H1 (cell line): ENCODE measurements at regions not wholly inside any gene's neighbourhood (a gene's known extent, or its start where the extent isn't known, plus 50 kb on each side); places are given as distances from the start of the nearest gene placed in this dataset.

Experiments used
- EZH2 ChIP-seq: fragments of 200-600 bp; sonication (generic); IDR thresholded peaks from 2 replicates; pipeline ENCODE4 v1.7.1; 2012; ENCODE audit warnings: low read depth, mild to moderate bottlenecking, moderate library complexity, low read length, inconsistent platforms; ENCODE audit not compliant: severe bottlenecking
- HDAC2 ChIP-seq, 2 experiments: fragments of 300-600 bp in 1 of 2; sonication (generic) in 1 of 2; IDR thresholded peaks; 2 replicates each; pipeline ENCODE4 v1.6.1; 2011 to 2012; ENCODE audit warnings: low read depth in 2 of 2, low read length in 2 of 2, mild to moderate bottlenecking in 2 of 2, moderate library complexity in 2 of 2, borderline replicate concordance in 1 of 2, inconsistent platforms in 1 of 2
- PHF8 ChIP-seq: fragments of 200-600 bp; sonication (generic); conservative IDR thresholded peaks from 2 replicates; pipeline ENCODE4 v1.7.1; 2012; ENCODE audit warnings: low read depth, mild to moderate bottlenecking, inconsistent platforms, low read length, moderate library complexity
- SIN3A ChIP-seq, 2 experiments: IDR thresholded peaks in 1 of 2; conservative IDR thresholded peaks in 1 of 2; 2 replicates each; pipeline ENCODE4 v1.6.1; 2011 to 2012; ENCODE audit warnings: low read length in 2 of 2, improper control_type of control experiment in 1 of 2, low read depth in 1 of 2, mild to moderate bottlenecking in 1 of 2
- SIX5 ChIP-seq: IDR thresholded peaks from 2 replicates; pipeline ENCODE4 v1.6.1; 2011; ENCODE audit warnings: mild to moderate bottlenecking, low read depth, low read length

DNA sequence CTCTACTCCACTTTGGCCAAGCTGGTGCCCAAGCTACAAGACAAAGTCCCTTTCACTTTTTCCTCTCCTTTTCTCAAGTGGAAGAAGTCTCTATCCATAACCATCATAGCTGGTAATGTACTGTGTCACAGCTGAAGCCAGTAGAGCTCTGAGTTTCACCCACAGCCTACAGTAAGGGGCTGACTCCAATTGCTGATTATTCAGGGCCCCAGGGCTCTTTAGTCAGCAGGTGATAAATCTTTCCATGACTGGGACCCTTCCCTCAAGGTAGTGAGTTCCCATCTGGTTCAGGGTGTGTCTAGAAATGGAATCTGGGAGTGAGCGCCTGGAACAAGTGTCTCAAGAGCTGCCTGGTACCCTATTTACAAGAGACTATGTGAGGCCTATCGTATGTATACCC lies 436.0 kb upstream of the CA10 start (continued):
- TF ChIP-seq EZH2 (no peak), HDAC2 (IDR thresholded peaks at IDR 0.05; ENCODE audit: borderline replicate concordance in 1 of 2, low read depth in 2 of 2, low read length in 2 of 2) (no peak), SIN3A (conservative IDR thresholded peaks at IDR 0.05 in 1 of 2, IDR thresholded peaks at IDR 0.05 in 1 of 2; ENCODE audit: low read depth in 1 of 2, low read length in 2 of 2) (no peak), SIX5 (no peak), PHF8 (no peak)
